GM18502 (cell line): ENCODE measurements at regions not wholly inside any gene's neighbourhood (a gene's known extent, or its start where the extent isn't known, plus 50 kb on each side); places are given as distances from the start of the nearest gene placed in this dataset.
"Not testable (repeated sequence)": the region's sequence is repeated elsewhere in the genome, so short reads cannot be mapped to it uniquely, and the experiment has no call there.

ENCODE experiments used
- ATAC-seq: cut with Tn5 transposase; IDR thresholded peaks from one replicate; pipeline ENCODE4 v1.9.1; 2021; ENCODE audit warnings: mild to moderate bottlenecking; ENCODE audit not compliant: unreplicated experiment, poor library complexity

- ATAC-seq = no peak
These were observed 446.2 kb upstream of the CHORDC1 start for GRCh38 chr11:90669094-90669493.

GRCh38 chr11:90668502-90668901, 445.7 kb upstream of the CHORDC1 start:
- ATAC-seq = no peak

GRCh38 chr11:90661233-90661632, 438.4 kb upstream of the CHORDC1 start:
- ATAC-seq = no peak

GRCh38 chr11:90656171-90656570, 433.3 kb upstream of the CHORDC1 start:
- no peak for ATAC-seq

GRCh38 chr11:90650153-90650552, 427.3 kb upstream of the CHORDC1 start:
- ATAC-seq = no peak

GRCh38 chr11:90646706-90647105, 423.9 kb upstream of the CHORDC1 start:
- ATAC-seq = no peak

GRCh38 chr11:90646266-90646665, 423.4 kb upstream of the CHORDC1 start:
- no peak for ATAC-seq

- no peak for ATAC-seq
These were observed 416.7 kb upstream of the CHORDC1 start for GRCh38 chr11:90639461-90639993.

GRCh38 chr11:90635886-90636285, 413.0 kb upstream of the CHORDC1 start:
- no peak for ATAC-seq

GRCh38 chr11:90635151-90635550, 412.3 kb upstream of the CHORDC1 start:
- ATAC-seq = no peak

GRCh38 chr11:90630176-90630575, 407.3 kb upstream of the CHORDC1 start:
- ATAC-seq = no peak

- no peak for ATAC-seq
These were observed 406.5 kb upstream of the CHORDC1 start for GRCh38 chr11:90629229-90629806.

GRCh38 chr11:90614318-90614717, 391.5 kb upstream of the CHORDC1 start:
- no peak for ATAC-seq

- ATAC-seq = not testable (repeated sequence)
These were observed 390.2 kb upstream of the CHORDC1 start for GRCh38 chr11:90613037-90613436.

GRCh38 chr11:90606721-90607120, 383.9 kb upstream of the CHORDC1 start:
- no peak for ATAC-seq

GRCh38 chr11:90601261-90601660, 378.4 kb upstream of the CHORDC1 start:
- ATAC-seq = no peak

- ATAC-seq = no peak
These were observed 371.8 kb upstream of the CHORDC1 start for GRCh38 chr11:90594658-90595057.

- ATAC-seq = no peak
These were observed 370.2 kb upstream of the CHORDC1 start for GRCh38 chr11:90593099-90593498.

- ATAC-seq = no peak
These were observed 367.4 kb upstream of the CHORDC1 start for GRCh38 chr11:90590286-90590685.

- ATAC-seq = no peak
These were observed 366.9 kb upstream of the CHORDC1 start for GRCh38 chr11:90589735-90590134.

GRCh38 chr11:90587896-90588295, 365.0 kb upstream of the CHORDC1 start:
- no peak for ATAC-seq

- no peak for ATAC-seq
These were observed 362.6 kb upstream of the CHORDC1 start for GRCh38 chr11:90585491-90585890.
